Hepatocyte (in vitro differentiated cells): ENCODE measurements at regions not wholly inside any gene's neighbourhood (a gene's known extent, or its start where the extent isn't known, plus 50 kb on each side); places are given as distances from the start of the nearest gene placed in this dataset.

ENCODE experiments used
- DNase-seq: peaks from one replicate; pipeline ENCODE4 v3.0.0-alpha.2; 2016; ENCODE audit warnings: low spot score
- H2AFZ ChIP-seq: fragments of 200-600 bp; sonication (generic); 2 replicates; pipeline ENCODE4 v1.6.0; 2016; ENCODE audit warnings: antibody characterized with exemption, mild to moderate bottlenecking
- H3K27ac ChIP-seq: fragments of 200-600 bp; sonication (generic); 2 replicates; pipeline ENCODE4 v1.5.1; 2016; ENCODE audit warnings: mild to moderate bottlenecking
- H3K27me3 ChIP-seq: fragments of 200-600 bp; sonication (generic); 2 replicates; pipeline ENCODE4 v1.6.1; 2016
- H3K36me3 ChIP-seq: fragments of 200-600 bp; sonication (generic); replicated peaks from 2 replicates; pipeline ENCODE4 v1.5.1; 2016; ENCODE audit warnings: low read depth; ENCODE audit not compliant: insufficient read depth
- H3K4me1 ChIP-seq: fragments of 200-600 bp; sonication (generic); 2 replicates; pipeline ENCODE4 v1.5.1; 2016; ENCODE audit warnings: mild to moderate bottlenecking, moderate library complexity; ENCODE audit not compliant: insufficient read depth
- H3K4me2 ChIP-seq: fragments of 200-600 bp; sonication (generic); 2 replicates; pipeline ENCODE4 v1.6.0; 2016
- H3K4me3 ChIP-seq: fragments of 200-600 bp; sonication (generic); 2 replicates; pipeline ENCODE4 v1.5.1; 2016; ENCODE audit warnings: mild to moderate bottlenecking
- H3K79me2 ChIP-seq: fragments of 200-600 bp; sonication (generic); 2 replicates; pipeline ENCODE4 v1.6.0; 2017; ENCODE audit warnings: mild to moderate bottlenecking
- H3K9me2 ChIP-seq: fragments of 200-600 bp; sonication (generic); replicated peaks from 2 replicates; pipeline ENCODE4 v1.6.0; 2017; ENCODE audit warnings: mild to moderate bottlenecking; ENCODE audit not compliant: insufficient read depth
- H3K9me3 ChIP-seq: fragments of 200-600 bp; sonication (generic); 2 replicates; pipeline ENCODE4 v1.5.1; 2016; ENCODE audit warnings: low read depth, mild to moderate bottlenecking
- H4K20me1 ChIP-seq: fragments of 200-600 bp; sonication (generic); 2 replicates; pipeline ENCODE4 v1.6.0; 2016; ENCODE audit warnings: mild to moderate bottlenecking; ENCODE audit not compliant: insufficient read depth, poor library complexity, severe bottlenecking
- EZH2 ChIP-seq: fragments of 200-600 bp; sonication (generic); IDR thresholded peaks from 2 replicates; pipeline ENCODE4 v1.6.1; 2016; ENCODE audit warnings: antibody characterized with exemption, mild to moderate bottlenecking, borderline replicate concordance
- EZH2phosphoT487 ChIP-seq: fragments of 200-600 bp; sonication (generic); IDR thresholded peaks from one replicate; pipeline ENCODE4 v1.6.1; 2018; ENCODE audit warnings: antibody characterized with exemption, mild to moderate bottlenecking, low read depth, moderate library complexity; ENCODE audit not compliant: unreplicated experiment, severe bottlenecking
- WGBS: methylation state at CpG from one replicate; pipeline ENCODE4 v1.1.6; 2016; ENCODE audit warnings: low lambda C conversion rate; ENCODE audit errors: missing lambda C conversion rate; 5-methylcytosine and 5-hydroxymethylcytosine counted together
- TF ChIP-seq, protein P1 (sequence below): fragments of 200-600 bp; sonication (generic); IDR thresholded peaks from 2 replicates; pipeline ENCODE4 v1.5.1; 2016; ENCODE audit warnings: antibody characterized with exemption, mild to moderate bottlenecking; ENCODE audit not compliant: poor library complexity

DNA sequence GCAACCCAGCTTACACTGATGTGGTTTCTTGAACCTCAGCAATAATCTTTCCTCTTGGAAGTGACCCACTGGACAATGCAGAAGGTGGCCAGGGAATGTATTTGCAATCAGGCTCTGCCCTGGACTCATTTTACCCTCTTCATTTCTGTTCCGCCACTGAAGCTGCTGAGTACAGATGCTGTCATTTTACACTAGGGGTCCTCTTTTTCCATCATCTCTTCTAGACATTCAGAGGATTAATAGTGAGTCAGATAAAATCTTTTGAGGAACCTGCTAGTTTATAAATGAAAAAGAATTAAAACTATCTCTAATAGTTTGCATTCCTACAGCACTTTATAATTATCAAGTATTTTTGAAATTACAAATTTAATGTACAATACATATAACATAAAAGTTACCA, 87.9 kb upstream of the PNPT1 start:
- Histone ChIP-seq H3K27ac (no peak overlapping the region), H3K4me1 (peaks cover 4% of the 10 kb centered on the region), H3K4me2 (no peak overlapping the region), H2AFZ (no peak overlapping the region), H3K36me3 (no peaks in the 10 kb centered on the region), H3K79me2 (no peaks in the 10 kb centered on the region), H3K9me3 (no peaks in the 10 kb centered on the region), H3K9me2 (no peaks in the 10 kb centered on the region), H3K27me3 (no peaks in the 10 kb centered on the region), H4K20me1 (no peaks in the 10 kb centered on the region), H3K4me3 (no peak overlapping the region)
- no peak for DNase-seq
- WGBS, result 94% methylated on average over 1 of the region's 1 CpG
- TF ChIP-seq EZH2phosphoT487 (no peak), EZH2 (no peak)
- TF ChIP-seq, protein P1, sequence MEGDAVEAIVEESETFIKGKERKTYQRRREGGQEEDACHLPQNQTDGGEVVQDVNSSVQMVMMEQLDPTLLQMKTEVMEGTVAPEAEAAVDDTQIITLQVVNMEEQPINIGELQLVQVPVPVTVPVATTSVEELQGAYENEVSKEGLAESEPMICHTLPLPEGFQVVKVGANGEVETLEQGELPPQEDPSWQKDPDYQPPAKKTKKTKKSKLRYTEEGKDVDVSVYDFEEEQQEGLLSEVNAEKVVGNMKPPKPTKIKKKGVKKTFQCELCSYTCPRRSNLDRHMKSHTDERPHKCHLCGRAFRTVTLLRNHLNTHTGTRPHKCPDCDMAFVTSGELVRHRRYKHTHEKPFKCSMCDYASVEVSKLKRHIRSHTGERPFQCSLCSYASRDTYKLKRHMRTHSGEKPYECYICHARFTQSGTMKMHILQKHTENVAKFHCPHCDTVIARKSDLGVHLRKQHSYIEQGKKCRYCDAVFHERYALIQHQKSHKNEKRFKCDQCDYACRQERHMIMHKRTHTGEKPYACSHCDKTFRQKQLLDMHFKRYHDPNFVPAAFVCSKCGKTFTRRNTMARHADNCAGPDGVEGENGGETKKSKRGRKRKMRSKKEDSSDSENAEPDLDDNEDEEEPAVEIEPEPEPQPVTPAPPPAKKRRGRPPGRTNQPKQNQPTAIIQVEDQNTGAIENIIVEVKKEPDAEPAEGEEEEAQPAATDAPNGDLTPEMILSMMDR, result no peak

DNA sequence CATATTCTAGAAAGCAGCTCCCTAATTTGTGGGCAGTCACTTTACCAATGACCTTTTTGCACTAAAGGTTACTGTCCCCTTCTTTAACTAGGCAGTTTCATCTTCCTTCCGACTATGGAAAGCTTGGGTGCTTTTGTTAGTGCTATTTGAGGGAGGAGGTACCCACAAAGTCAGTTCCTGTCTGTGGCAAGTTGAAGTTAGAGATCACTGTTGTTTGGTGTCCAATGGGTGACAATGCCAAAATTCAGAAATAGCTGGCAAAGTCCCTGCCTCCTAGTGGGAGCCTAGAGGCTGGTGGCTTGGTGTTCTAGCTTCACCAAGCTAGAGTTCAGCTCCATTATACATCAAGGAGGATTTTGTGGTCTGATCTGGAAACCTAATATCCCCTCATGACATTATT, 87.1 kb upstream of the PNPT1 start:
- no peak for DNase-seq
- no peak overlapping the region for H2AFZ ChIP-seq
- peaks cover 4% of the 10 kb centered on the region for H3K4me1 ChIP-seq
- H3K4me2 ChIP-seq, result no peak overlapping the region
- no peaks in the 10 kb centered on the region for H3K9me2 ChIP-seq
- H4K20me1 ChIP-seq, result no peaks in the 10 kb centered on the region
- TF ChIP-seq, protein P1, result no peak
- TF ChIP-seq EZH2 (no peak), EZH2phosphoT487 (no peak)
- peak overlapping the region; percentile 69 for H3K27ac ChIP-seq
- no peak overlapping the region for H3K4me3 ChIP-seq
- no peaks in the 10 kb centered on the region for H3K9me3 ChIP-seq
- H3K36me3 ChIP-seq, result no peaks in the 10 kb centered on the region
- no peaks in the 10 kb centered on the region for H3K79me2 ChIP-seq
- H3K27me3 ChIP-seq, result no peaks in the 10 kb centered on the region
- WGBS, result 87% methylated on average over 1 of the region's 1 CpG

DNA sequence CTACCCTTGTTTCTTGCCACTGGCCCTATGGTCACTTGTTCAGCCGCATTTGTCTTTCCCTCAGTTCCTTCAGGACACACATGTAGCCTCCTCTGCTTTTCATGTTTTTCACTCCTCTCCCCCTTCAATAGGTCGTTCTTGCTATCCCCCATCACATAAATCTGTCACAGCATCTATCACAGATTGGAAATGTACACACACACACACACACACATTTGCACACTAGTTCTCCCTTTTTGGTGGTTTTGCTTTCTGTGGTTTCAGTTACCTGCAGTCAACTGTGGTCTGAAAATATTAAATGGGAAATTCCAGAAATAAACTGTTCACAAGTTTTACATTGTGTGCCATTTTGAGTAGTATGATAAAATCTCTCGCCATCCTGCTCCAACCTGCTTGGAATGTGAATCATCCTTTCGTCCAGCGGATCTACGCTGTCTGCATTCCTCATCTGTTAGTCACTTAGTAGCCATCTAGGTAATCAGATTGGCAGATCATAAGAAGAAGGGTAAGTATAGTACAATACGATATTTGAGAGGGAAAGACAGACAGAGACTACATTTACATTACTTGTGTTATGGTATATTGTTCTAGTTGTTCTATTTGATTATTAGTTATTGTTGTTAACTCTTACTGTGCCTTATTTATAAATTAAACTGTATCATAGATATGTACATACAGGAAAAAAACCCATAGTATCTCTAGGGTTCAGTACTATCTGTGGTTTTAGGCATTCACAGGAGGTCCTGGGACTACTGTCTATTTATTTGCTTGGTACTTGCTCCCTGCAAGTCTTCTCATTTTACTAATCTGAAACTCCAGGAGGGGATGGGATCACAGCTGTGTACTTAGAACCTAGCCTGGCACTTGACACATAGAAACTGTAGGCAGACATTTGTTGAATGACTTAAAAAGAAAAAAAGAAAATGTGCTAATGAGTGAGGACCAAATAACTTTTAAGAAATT, 86.1 kb upstream of the PNPT1 start:
- Histone ChIP-seq H3K79me2 (no peaks in the 10 kb centered on the region), H4K20me1 (no peaks in the 10 kb centered on the region), H2AFZ (no peak overlapping the region), H3K9me3 (no peaks in the 10 kb centered on the region), H3K4me2 (no peak overlapping the region), H3K4me1 (peaks cover 4% of the 10 kb centered on the region), H3K27me3 (no peaks in the 10 kb centered on the region), H3K9me2 (no peaks in the 10 kb centered on the region), H3K36me3 (no peaks in the 10 kb centered on the region), H3K27ac (peak overlapping the region; percentile 69), H3K4me3 (no peak overlapping the region)
- DNase-seq, result peak; percentile 66
- TF ChIP-seq EZH2phosphoT487 (no peak), EZH2 (no peak)
- 24% methylated on average over 7 of the region's 7 CpGs for WGBS

DNA sequence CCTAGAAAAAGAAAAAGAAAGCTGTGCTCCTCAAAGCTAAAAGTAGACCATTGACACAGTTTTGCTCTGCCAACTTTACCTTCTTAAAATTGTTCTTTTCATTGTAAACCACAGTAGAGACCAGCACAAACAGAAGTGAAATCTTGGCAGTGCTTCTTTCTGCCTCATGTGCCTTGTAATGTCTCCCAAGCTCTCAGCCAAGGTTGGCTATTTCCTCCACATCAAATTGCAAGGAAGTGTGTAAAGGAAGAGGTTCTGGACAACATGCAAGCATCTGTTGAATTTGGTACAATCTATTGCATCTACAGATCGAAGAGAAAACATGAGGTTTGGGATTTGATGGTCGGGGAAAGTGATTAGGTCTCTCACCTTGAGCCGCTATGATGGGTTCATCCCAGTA, 83.3 kb upstream of the PNPT1 start:
- Histone ChIP-seq H3K27ac (no peak overlapping the region), H3K4me2 (no peak overlapping the region), H3K79me2 (no peaks in the 10 kb centered on the region), H3K27me3 (no peaks in the 10 kb centered on the region), H3K36me3 (no peaks in the 10 kb centered on the region), H4K20me1 (no peaks in the 10 kb centered on the region), H3K4me1 (peaks cover 4% of the 10 kb centered on the region), H3K9me3 (no peaks in the 10 kb centered on the region), H2AFZ (no peak overlapping the region), H3K4me3 (no peak overlapping the region), H3K9me2 (no peaks in the 10 kb centered on the region)
- WGBS, result 100% methylated on average over 3 of the region's 3 CpGs
- no peak for DNase-seq
- TF ChIP-seq EZH2 (no peak), EZH2phosphoT487 (no peak)
- TF ChIP-seq, protein P1, result no peak
